Erythroblast (primary cell): ENCODE measurements at regions not wholly inside any gene's neighbourhood (a gene's known extent, or its start where the extent isn't known, plus 50 kb on each side); places are given as distances from the start of the nearest gene placed in this dataset.

ENCODE experiments used
- GATA1 ChIP-seq: IDR thresholded peaks from 2 replicates; pipeline ENCODE4 v1.6.1; 2011; ENCODE audit warnings: low read depth, mild to moderate bottlenecking, control low read depth, low read length, moderate library complexity
- POLR2A ChIP-seq: IDR thresholded peaks from 2 replicates; pipeline ENCODE4 v1.6.1; 2011; ENCODE audit warnings: mild to moderate bottlenecking, low read length

GRCh38 chr2:37571587-37572136 lies 99.8 kb downstream of the CDC42EP3 start:
- TF ChIP-seq POLR2A = no peak
- no peak for TF ChIP-seq GATA1
